Colonic mucosa (tissue), 4 donors: ENCODE measurements at regions not wholly inside any gene's neighbourhood (a gene's known extent, or its start where the extent isn't known, plus 50 kb on each side); places are given as distances from the start of the nearest gene placed in this dataset.

Source experiments
- DNase-seq: peaks from one replicate; pipeline ENCODE4 v3.0.0-alpha.2; 2020
- H3K27ac ChIP-seq: fragments of 200-600 bp; one replicate; pipeline ENCODE4 v1.8.0; 2021
- H3K27me3 ChIP-seq: fragments of 200-600 bp; one replicate; pipeline ENCODE4 v1.8.0; 2021
- H3K36me3 ChIP-seq: fragments of 200-600 bp; one replicate; pipeline ENCODE4 v1.8.0; 2021
- H3K4me1 ChIP-seq: fragments of 200-600 bp; one replicate; pipeline ENCODE4 v1.8.0; 2021; ENCODE audit warnings: mild to moderate bottlenecking
- H3K4me3 ChIP-seq: fragments of 200-600 bp; one replicate; pipeline ENCODE4 v1.8.0; 2021
- H3K9ac ChIP-seq, 2 donors: one replicate each; pipeline ENCODE4 v1.7.0; 2013; ENCODE audit warnings: control low read depth in 2 of 2, low read depth in 2 of 2, low read length in 2 of 2
- H3K9me3 ChIP-seq: fragments of 200-600 bp; one replicate; pipeline ENCODE4 v1.8.0; 2021
- CTCF ChIP-seq: fragments of 200-600 bp; IDR thresholded peaks from one replicate; pipeline ENCODE4 v1.8.0; 2022; ENCODE audit warnings: antibody characterized with exemption, mild to moderate bottlenecking
- intact Hi-C: fragments of 100-400 bp; cut with DNase I; formaldehyde crosslinking; loops from one replicate; pipeline ENCODE4 v1.14.1; 2022
- donor health status: healthy.
- donor health status: DM: no; HTN: no; CAD: no.
- donor health status: DM: no; HTN: no; CAD: no.

- DNase-seq: no peak
- H3K27ac ChIP-seq: no peak overlapping the region
Measured at GRCh38 chr10:8830876-8831275, 776.4 kb downstream of the GATA3 start.

GRCh38 chr10:8835453-8836167, 781.1 kb downstream of the GATA3 start:
- Histone ChIP-seq H3K4me3 (no peak overlapping the region), H3K4me1 (no peaks in the 10 kb centered on the region), H3K9ac (no peak overlapping the region), H3K9me3 (no peaks in the 10 kb centered on the region), H3K27ac (no peak overlapping the region), H3K36me3 (no peaks in the 10 kb centered on the region), H3K27me3 (no peaks in the 10 kb centered on the region)
- intact Hi-C loops: no loop called here
- no peak for TF ChIP-seq CTCF
- DNase-seq: no peak

More at GRCh38 chr10:8830876-8831275, 776.4 kb downstream of the GATA3 start:
- Histone ChIP-seq H3K27me3 (no peaks in the 10 kb centered on the region), H3K4me1 (no peaks in the 10 kb centered on the region), H3K36me3 (no peaks in the 10 kb centered on the region), H3K4me3 (no peak overlapping the region), H3K9me3 (no peaks in the 10 kb centered on the region), H3K9ac (no peak overlapping the region)
- intact Hi-C loops: no loop called here
- TF ChIP-seq CTCF: no peak

- Histone ChIP-seq H3K27ac (no peak overlapping the region), H3K27me3 (no peaks in the 10 kb centered on the region), H3K9ac (no peak overlapping the region), H3K4me3 (no peak overlapping the region), H3K4me1 (no peaks in the 10 kb centered on the region), H3K36me3 (no peaks in the 10 kb centered on the region), H3K9me3 (no peaks in the 10 kb centered on the region)
- no peak for DNase-seq
- intact Hi-C loops: no loop called here
- no peak for TF ChIP-seq CTCF
Measured at GRCh38 chr10:8840356-8840755, 785.9 kb downstream of the GATA3 start.

- Histone ChIP-seq H3K36me3 (no peaks in the 10 kb centered on the region), H3K9ac (no peak overlapping the region), H3K4me3 (no peak overlapping the region), H3K9me3 (no peaks in the 10 kb centered on the region), H3K4me1 (no peaks in the 10 kb centered on the region), H3K27me3 (no peaks in the 10 kb centered on the region), H3K27ac (no peak overlapping the region)
- no peak for TF ChIP-seq CTCF
- no peak for DNase-seq
- intact Hi-C loops: no loop called here
Measured at GRCh38 chr10:8844141-8844540, 789.7 kb downstream of the GATA3 start.

GRCh38 chr10:8852546-8852945, 798.1 kb downstream of the GATA3 start:
- DNase-seq: no peak
- TF ChIP-seq CTCF: no peak
- H3K4me3 ChIP-seq: no peak overlapping the region
- H3K9me3 ChIP-seq: no peaks in the 10 kb centered on the region
- intact Hi-C loops: no loop called here
- H3K9ac ChIP-seq: no peak overlapping the region
- no peaks in the 10 kb centered on the region for H3K36me3 ChIP-seq
- no peaks in the 10 kb centered on the region for H3K4me1 ChIP-seq
- H3K27ac ChIP-seq: no peak overlapping the region
- H3K27me3 ChIP-seq: no peaks in the 10 kb centered on the region
